CD4-positive, alpha-beta T cell treated with Interleukin-12 subunit alpha and Interleukin-12 subunit beta, for 1 hour (primary cell): ENCODE measurements at regions not wholly inside any gene's neighbourhood (a gene's known extent, or its start where the extent isn't known, plus 50 kb on each side); places are given as distances from the start of the nearest gene placed in this dataset.

Experiments
- DNase-seq: peaks from one replicate; pipeline ENCODE4 v3.0.0-alpha.2; 2020

GRCh38 chr2:217049956-217050355 lies 190.1 kb upstream of the TNP1 start:
- no peak for DNase-seq

- DNase-seq = no peak
Observed at GRCh38 chr2:217049422-217049821, 189.6 kb upstream of the TNP1 start.

GRCh38 chr2:217048730-217049129 lies 188.9 kb upstream of the TNP1 start:
- no peak for DNase-seq

GRCh38 chr2:217047631-217048030 lies 187.8 kb upstream of the TNP1 start:
- DNase-seq = no peak

- no peak for DNase-seq
Observed at GRCh38 chr2:217047209-217047608, 187.3 kb upstream of the TNP1 start.

- DNase-seq = no peak
Observed at GRCh38 chr2:217045700-217046475, 186.0 kb upstream of the TNP1 start.

GRCh38 chr2:217040099-217040498 lies 180.2 kb upstream of the TNP1 start:
- DNase-seq = no peak

GRCh38 chr2:217038001-217038400 lies 178.1 kb upstream of the TNP1 start:
- DNase-seq = no peak

GRCh38 chr2:217037353-217037752 lies 177.5 kb upstream of the TNP1 start:
- DNase-seq = no peak

GRCh38 chr2:217035967-217036366 lies 176.1 kb upstream of the TNP1 start:
- no peak for DNase-seq

GRCh38 chr2:217033186-217033585 lies 173.3 kb upstream of the TNP1 start:
- no peak for DNase-seq

GRCh38 chr2:217031445-217031844 lies 171.6 kb upstream of the TNP1 start:
- no peak for DNase-seq

GRCh38 chr2:217030081-217030480 lies 170.2 kb upstream of the TNP1 start:
- DNase-seq = no peak

- no peak for DNase-seq
Observed at GRCh38 chr2:217028128-217028527, 168.3 kb upstream of the TNP1 start.

GRCh38 chr2:217027414-217027813 lies 167.6 kb upstream of the TNP1 start:
- DNase-seq = no peak

GRCh38 chr2:217026569-217026968 lies 166.7 kb upstream of the TNP1 start:
- DNase-seq = no peak

- DNase-seq = no peak
Observed at GRCh38 chr2:217026161-217026560, 166.3 kb upstream of the TNP1 start.

GRCh38 chr2:217023611-217024010 lies 163.7 kb upstream of the TNP1 start:
- DNase-seq = no peak

- no peak for DNase-seq
Observed at GRCh38 chr2:217017456-217018252, 157.8 kb upstream of the TNP1 start.

- DNase-seq = no peak
Observed at GRCh38 chr2:217016796-217017419, 157.0 kb upstream of the TNP1 start.

GRCh38 chr2:217014328-217015105 lies 154.7 kb upstream of the TNP1 start:
- no peak for DNase-seq

- no peak for DNase-seq
Observed at GRCh38 chr2:217013926-217014325, 154.1 kb upstream of the TNP1 start.

GRCh38 chr2:217011576-217011975 lies 151.7 kb upstream of the TNP1 start:
- DNase-seq = no peak
